ENCODE measurements at regions not wholly inside any gene's neighbourhood (a gene's known extent, or its start where the extent isn't known, plus 50 kb on each side); places are given as distances from the start of the nearest gene placed in this dataset.

DNA sequence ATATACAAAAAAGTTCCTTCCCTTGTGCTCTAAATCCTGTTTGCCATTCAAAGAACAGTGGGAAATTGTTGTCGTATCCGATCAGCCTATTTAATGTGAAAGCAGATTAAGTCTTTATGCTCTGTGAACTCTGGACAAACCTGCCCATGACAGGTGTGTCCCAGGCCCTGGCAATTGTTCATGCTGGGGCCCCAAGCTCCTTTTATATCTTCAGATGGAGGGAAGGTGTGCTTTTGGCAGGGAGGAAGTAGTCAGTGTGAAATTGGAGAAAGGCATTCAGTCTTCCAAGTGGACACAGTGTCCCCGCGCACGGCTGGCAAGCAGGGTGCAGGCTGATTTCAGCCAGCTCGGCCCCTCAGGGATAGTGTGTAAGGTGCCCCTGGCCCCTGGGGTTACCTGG is 135.1 kb upstream of the F3 start:
- TF ChIP-seq BHLHE40 (IDR thresholded peaks at IDR 0.05; ENCODE audit: borderline replicate concordance) = no peak
- TF ChIP-seq FOXM1 (IDR thresholded peaks at IDR 0.05; ENCODE audit: borderline replicate concordance) = no peak
- no peak for TF ChIP-seq ZNF384 (IDR thresholded peaks at IDR 0.05)
- no peak for TF ChIP-seq ELF4 (IDR thresholded peaks at IDR 0.05)
- no peak for TF ChIP-seq FOXK2 (IDR thresholded peaks at IDR 0.05)
- TF ChIP-seq SUZ12 (IDR thresholded peaks at IDR 0.05) = no peak
